H9 (cell line): ENCODE measurements at regions not wholly inside any gene's neighbourhood (a gene's known extent, or its start where the extent isn't known, plus 50 kb on each side); places are given as distances from the start of the nearest gene placed in this dataset.

Experiments used
- DNase-seq: peaks from one replicate; pipeline ENCODE4 v3.0.0-alpha.2; 2017
- H2AFZ ChIP-seq: one replicate; pipeline ENCODE4 v1.6.1; 2013; ENCODE audit warnings: mild to moderate bottlenecking, low read length, control low read depth, moderate library complexity
- H2AK5ac ChIP-seq: 2 replicates; pipeline ENCODE4 v1.6.1; 2013; ENCODE audit warnings: low read length, control low read depth, mixed read lengths; ENCODE audit not compliant: insufficient read length
- H2BK120ac ChIP-seq: one replicate; pipeline ENCODE4 v1.6.1; 2013; ENCODE audit warnings: low read depth, mild to moderate bottlenecking, low read length, control low read depth, inconsistent platforms; ENCODE audit not compliant: poor library complexity, severe bottlenecking
- H2BK12ac ChIP-seq: 2 replicates; pipeline ENCODE4 v1.6.1; 2013; ENCODE audit warnings: low read length, control low read depth, mixed read lengths, low read depth; ENCODE audit not compliant: insufficient read length
- H2BK15ac ChIP-seq: 2 replicates; pipeline ENCODE4 v1.6.1; 2013; ENCODE audit warnings: low read depth, low read length, control low read depth
- H2BK20ac ChIP-seq: one replicate; pipeline ENCODE4 v1.6.1; 2013; ENCODE audit warnings: low read depth, mild to moderate bottlenecking, low read length, control low read depth, inconsistent platforms; ENCODE audit not compliant: poor library complexity, severe bottlenecking
- H2BK5ac ChIP-seq: 2 replicates; pipeline ENCODE4 v1.6.1; 2013; ENCODE audit warnings: low read length, control low read depth, mixed read lengths; ENCODE audit not compliant: insufficient read length
- H3K14ac ChIP-seq: 2 replicates; pipeline ENCODE4 v1.6.1; 2013; ENCODE audit warnings: low read length, control low read depth; ENCODE audit not compliant: insufficient read depth
- H3K18ac ChIP-seq: 2 replicates; pipeline ENCODE4 v1.6.1; 2013; ENCODE audit warnings: low read depth, mild to moderate bottlenecking, mixed read lengths, low read length, control low read depth; ENCODE audit not compliant: insufficient read length
- H3K23ac ChIP-seq: 2 replicates; pipeline ENCODE4 v1.6.1; 2013; ENCODE audit warnings: low read length, control low read depth, mixed read lengths, low read depth; ENCODE audit not compliant: insufficient read length
- H3K23me2 ChIP-seq: 2 replicates; pipeline ENCODE4 v1.6.1; 2013; ENCODE audit warnings: low read depth, mild to moderate bottlenecking, mixed read lengths, low read length, control low read depth; ENCODE audit not compliant: insufficient read length, poor library complexity, severe bottlenecking
- H3K27ac ChIP-seq: 2 replicates; pipeline ENCODE4 v1.5.1; 2013; ENCODE audit warnings: low read length, control low read depth, mixed read lengths, low read depth; ENCODE audit not compliant: insufficient read length
- H3K27me3 ChIP-seq: 2 replicates; pipeline ENCODE4 v1.6.1; 2013; ENCODE audit warnings: low read length, control low read depth, inconsistent platforms; ENCODE audit not compliant: insufficient read depth
- H3K4ac ChIP-seq: 2 replicates; pipeline ENCODE4 v1.6.1; 2013; ENCODE audit warnings: low read depth, mild to moderate bottlenecking, control low read depth, inconsistent platforms, low read length, moderate library complexity
- H3K4me1 ChIP-seq: 2 replicates; pipeline ENCODE4 v1.6.1; 2013; ENCODE audit warnings: low read length, control low read depth, inconsistent platforms; ENCODE audit not compliant: insufficient read depth
- H3K4me2 ChIP-seq: 2 replicates; pipeline ENCODE4 v1.6.1; 2013; ENCODE audit warnings: low read length, control low read depth, mixed read lengths; ENCODE audit not compliant: insufficient read length, insufficient read depth
- H3K56ac ChIP-seq: 2 replicates; pipeline ENCODE4 v1.6.1; 2013; ENCODE audit warnings: low read depth, mild to moderate bottlenecking, mixed read lengths, low read length, control low read depth; ENCODE audit not compliant: insufficient read length
- H3K79me1 ChIP-seq: 2 replicates; pipeline ENCODE4 v1.6.1; 2013; ENCODE audit warnings: low read depth, mild to moderate bottlenecking, moderate library complexity, low read length, control low read depth, inconsistent platforms; ENCODE audit not compliant: insufficient read depth, poor library complexity, severe bottlenecking
- H3K79me2 ChIP-seq: 2 replicates; pipeline ENCODE4 v1.6.1; 2013; ENCODE audit warnings: low read length, control low read depth, inconsistent platforms; ENCODE audit not compliant: insufficient read depth
- H3K9ac ChIP-seq: 2 replicates; pipeline ENCODE4 v1.6.1; 2013; ENCODE audit warnings: low read length, control low read depth, mixed read lengths; ENCODE audit not compliant: insufficient read length; ENCODE audit errors: extremely low read depth
- H3K9me3 ChIP-seq: one replicate; pipeline ENCODE4 v1.6.1; 2013; ENCODE audit warnings: low read depth, low read length, inconsistent platforms; ENCODE audit not compliant: control insufficient read depth
- H3T11ph ChIP-seq: one replicate; pipeline ENCODE4 v1.6.1; 2013; ENCODE audit warnings: mild to moderate bottlenecking, low read length, control low read depth, inconsistent platforms
- H4K20me1 ChIP-seq: one replicate; pipeline ENCODE4 v1.6.1; 2013; ENCODE audit not compliant: control insufficient read depth, insufficient read length, insufficient read depth
- H4K5ac ChIP-seq: 2 replicates; pipeline ENCODE4 v1.6.1; 2013; ENCODE audit warnings: low read depth, mild to moderate bottlenecking, mixed read lengths, low read length, control low read depth; ENCODE audit not compliant: insufficient read length
- H4K8ac ChIP-seq: replicated peaks from 2 replicates; pipeline ENCODE4 v1.6.1; 2013; ENCODE audit warnings: low read length, control low read depth, mixed read lengths, low read depth; ENCODE audit not compliant: insufficient read length
- H4K91ac ChIP-seq: 2 replicates; pipeline ENCODE4 v1.6.1; 2013; ENCODE audit warnings: low read depth, mild to moderate bottlenecking, moderate library complexity, mixed read lengths, low read length, control low read depth; ENCODE audit not compliant: insufficient read length
- H3K27ac Mint-ChIP-seq, 3 experiments: 2 replicates in 2 of 3; 3 replicates in 1 of 3; pipeline ENCODE4 v1.8.0; 2020 to 2021; ENCODE audit warnings: mixed read lengths in 3 of 3, mild to moderate bottlenecking in 1 of 3, moderate library complexity in 1 of 3
- H3K27me3 Mint-ChIP-seq: 2 replicates; pipeline ENCODE4 v1.8.0; 2021; ENCODE audit warnings: low read depth, mild to moderate bottlenecking, moderate library complexity, mixed read lengths
- H3K36me3 Mint-ChIP-seq, 3 experiments: 2 replicates in 2 of 3; 3 replicates in 1 of 3; pipeline ENCODE4 v1.8.0; 2020 to 2021; ENCODE audit warnings: low read depth in 3 of 3, mixed read lengths in 3 of 3; ENCODE audit not compliant: insufficient read depth in 1 of 3
- H3K4me1 Mint-ChIP-seq, 2 experiments: 2 replicates each; pipeline ENCODE4 v1.8.0; 2020; ENCODE audit warnings: mixed read lengths in 2 of 2
- H3K4me3 Mint-ChIP-seq, 2 experiments: 2 replicates in 1 of 2; 3 replicates in 1 of 2; pipeline ENCODE4 v1.8.0; 2020 to 2021; ENCODE audit warnings: mild to moderate bottlenecking in 2 of 2, mixed read lengths in 2 of 2, moderate library complexity in 1 of 2
- H3K9me3 Mint-ChIP-seq, 2 experiments: 2 replicates in 1 of 2; 3 replicates in 1 of 2; pipeline ENCODE4 v1.8.0; 2020; ENCODE audit warnings: mild to moderate bottlenecking in 2 of 2, mixed read lengths in 2 of 2, moderate library complexity in 1 of 2
- WGBS: extraction: QIAGEN DNeasy Blood & Tissue Kit; methylation state at CpG from one replicate; pipeline ENCODE4 v1.1.7; 2013; ENCODE audit warnings: missing lambda C conversion rate, low lambda C conversion rate, mixed read lengths; ENCODE audit not compliant: insufficient read length; ENCODE audit errors: extremely low coverage; 5-methylcytosine and 5-hydroxymethylcytosine counted together
- TF ChIP-seq, protein P1 (sequence below): fragments of 200-600 bp; sonication (generic); conservative IDR thresholded peaks from 3 replicates; pipeline ENCODE4 v1.8.0; 2021; ENCODE audit warnings: antibody characterized with exemption, mild to moderate bottlenecking

DNA sequence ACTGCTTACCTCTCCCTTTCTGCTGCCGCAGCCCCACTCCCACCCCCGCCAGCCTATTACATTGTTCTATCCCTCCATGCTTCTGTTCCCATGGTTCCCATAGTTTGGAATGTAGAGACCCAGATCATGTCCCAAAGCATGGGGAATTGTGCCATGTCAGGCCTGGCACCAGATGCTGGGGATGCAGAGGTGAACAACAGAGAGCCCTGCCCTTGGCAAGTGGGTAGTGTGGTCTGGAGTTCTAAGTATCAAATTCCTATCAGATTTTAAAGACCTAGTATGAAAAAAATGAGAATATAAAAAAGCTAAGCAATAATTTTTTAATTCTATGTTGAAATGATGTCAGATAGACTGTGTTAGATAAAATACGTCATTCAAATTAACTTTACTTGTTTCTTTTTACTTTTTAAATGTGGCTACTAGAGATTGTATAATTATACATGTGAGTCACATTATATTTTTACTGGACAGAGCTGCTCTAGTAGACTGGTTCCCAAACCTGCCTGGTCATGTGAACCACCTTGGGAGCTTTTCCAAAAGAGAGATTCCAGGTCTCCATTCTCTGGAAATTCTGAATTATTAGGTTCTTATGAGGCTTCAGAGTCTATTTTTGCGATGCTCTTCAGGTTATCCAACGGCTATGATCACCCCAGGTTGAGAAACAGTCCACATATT is 113.0 kb upstream of the DAB1 start:
- Histone ChIP-seq H4K91ac (no peak overlapping the region), H2BK5ac (no peak overlapping the region), H3K27me3 (no peaks in the 10 kb centered on the region), H2BK12ac (no peak overlapping the region), H2AFZ (no peak overlapping the region), H3K9ac (no peak overlapping the region), H3K18ac (no peak overlapping the region), H2BK15ac (no peak overlapping the region), H3K9me3 (no peaks in the 10 kb centered on the region), H2BK20ac (no peak overlapping the region), H4K5ac (no peak overlapping the region), H3T11ph (no peak overlapping the region), H3K4me1 (peaks cover 9% of the 10 kb centered on the region; the same call in 1 of the 2 replicates), H3K79me1 (no peaks in the 10 kb centered on the region), H3K14ac (no peak overlapping the region), H4K20me1 (no peaks in the 10 kb centered on the region), H2BK120ac (no peak overlapping the region), H3K23me2 (no peaks in the 10 kb centered on the region), H3K4me2 (no peak overlapping the region), H4K8ac (no peak overlapping the region), H3K27ac (no peak overlapping the region), H3K4ac (no peak overlapping the region), H3K56ac (no peak overlapping the region), H2AK5ac (no peak overlapping the region), H3K79me2 (no peaks in the 10 kb centered on the region), H3K23ac (no peak overlapping the region)
- no CpG with 5 or more reads among the region's 5 CpGs for WGBS
- TF ChIP-seq, protein P1, sequence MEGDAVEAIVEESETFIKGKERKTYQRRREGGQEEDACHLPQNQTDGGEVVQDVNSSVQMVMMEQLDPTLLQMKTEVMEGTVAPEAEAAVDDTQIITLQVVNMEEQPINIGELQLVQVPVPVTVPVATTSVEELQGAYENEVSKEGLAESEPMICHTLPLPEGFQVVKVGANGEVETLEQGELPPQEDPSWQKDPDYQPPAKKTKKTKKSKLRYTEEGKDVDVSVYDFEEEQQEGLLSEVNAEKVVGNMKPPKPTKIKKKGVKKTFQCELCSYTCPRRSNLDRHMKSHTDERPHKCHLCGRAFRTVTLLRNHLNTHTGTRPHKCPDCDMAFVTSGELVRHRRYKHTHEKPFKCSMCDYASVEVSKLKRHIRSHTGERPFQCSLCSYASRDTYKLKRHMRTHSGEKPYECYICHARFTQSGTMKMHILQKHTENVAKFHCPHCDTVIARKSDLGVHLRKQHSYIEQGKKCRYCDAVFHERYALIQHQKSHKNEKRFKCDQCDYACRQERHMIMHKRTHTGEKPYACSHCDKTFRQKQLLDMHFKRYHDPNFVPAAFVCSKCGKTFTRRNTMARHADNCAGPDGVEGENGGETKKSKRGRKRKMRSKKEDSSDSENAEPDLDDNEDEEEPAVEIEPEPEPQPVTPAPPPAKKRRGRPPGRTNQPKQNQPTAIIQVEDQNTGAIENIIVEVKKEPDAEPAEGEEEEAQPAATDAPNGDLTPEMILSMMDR: no peak
- DNase-seq: no peak
- H3K4me1 Mint-ChIP-seq: peaks cover 12 to 20% of the 10 kb centered on the region in 2 experiments
- no peaks in the 10 kb centered on the region for H3K27me3 Mint-ChIP-seq
- H3K36me3 Mint-ChIP-seq: peaks cover 2 to 5% (median 4%) of the 10 kb centered on the region in 3 experiments; a peak in 2 of 7 replicates
- H3K27ac Mint-ChIP-seq: no peak overlapping the region
- H3K9me3 Mint-ChIP-seq: no peaks in the 10 kb centered on the region
- H3K4me3 Mint-ChIP-seq: no peak overlapping the region
